GM12891 (cell line): ENCODE measurements at regions not wholly inside any gene's neighbourhood (a gene's known extent, or its start where the extent isn't known, plus 50 kb on each side); places are given as distances from the start of the nearest gene placed in this dataset.

Experiments used
- DNase-seq: peaks from one replicate; pipeline ENCODE4 v3.0.0; 2011; ENCODE audit warnings: low spot score; ENCODE audit not compliant: insufficient read length
- FAIRE-seq: peaks from 2 replicates; lab custom pipeline; 2011; peaks lifted over from hg19 to GRCh38; lab: Jason Lieb, UNC
- PAX5 ChIP-seq: IDR thresholded peaks from 2 replicates; pipeline ENCODE4 v1.6.1; 2011; ENCODE audit warnings: low read length, moderate library complexity, mild to moderate bottlenecking; ENCODE audit not compliant: insufficient read depth, severe bottlenecking
- POLR2A ChIP-seq: IDR thresholded peaks from 2 replicates; pipeline ENCODE4 v1.6.1; 2011; ENCODE audit warnings: low read depth, low read length, control low read depth
- POLR2AphosphoS5 ChIP-seq: IDR thresholded peaks from 2 replicates; pipeline ENCODE4 v1.6.1; 2011; ENCODE audit warnings: low read depth, low read length, control low read depth
- POU2F2 ChIP-seq: IDR thresholded peaks from 2 replicates; pipeline ENCODE4 v1.6.1; 2011; ENCODE audit warnings: low read depth, mild to moderate bottlenecking, control low read depth, low read length, moderate library complexity
- SPI1 ChIP-seq: IDR thresholded peaks from 2 replicates; pipeline ENCODE4 v1.6.1; 2011; ENCODE audit warnings: low read depth, low read length, control low read depth
- TAF1 ChIP-seq: IDR thresholded peaks from 2 replicates; pipeline ENCODE4 v1.6.1; 2011; ENCODE audit warnings: low read depth, low read length, control low read depth

DNA sequence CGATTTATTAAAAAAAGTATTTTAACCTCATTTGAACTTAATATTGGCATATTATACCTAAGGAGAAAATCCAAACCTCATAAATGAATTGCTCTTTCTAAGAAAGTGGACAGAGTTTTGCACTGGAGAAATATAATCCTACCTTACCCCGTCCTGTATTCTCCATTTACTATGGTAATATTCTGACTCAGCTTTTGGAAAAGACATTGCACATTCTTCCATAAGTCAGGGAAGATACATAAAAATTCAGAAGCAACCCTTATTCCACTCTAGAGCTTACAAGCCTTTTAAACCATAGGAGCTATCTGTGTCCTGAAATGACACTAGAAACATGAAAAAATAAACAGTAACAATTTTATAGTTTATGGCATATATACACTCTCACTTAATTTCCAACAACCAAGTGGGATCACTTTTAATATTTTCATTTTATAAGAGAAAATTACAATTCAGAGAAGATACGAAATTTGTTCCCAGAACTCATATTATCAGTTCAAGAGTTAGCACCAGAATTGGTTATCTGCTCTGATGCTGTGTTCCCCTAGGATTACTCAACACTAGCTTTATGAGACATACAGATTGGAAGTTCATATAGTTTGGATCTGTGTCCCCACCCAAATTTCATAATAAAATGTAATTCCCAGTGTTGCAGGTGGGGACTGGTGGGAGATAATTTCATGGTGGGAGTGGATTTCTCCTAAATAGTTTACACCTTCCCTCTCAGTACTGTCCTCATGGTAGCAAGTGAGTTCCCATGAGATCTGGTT is 359.4 kb downstream of the ARAP2 start:
- TF ChIP-seq SPI1 (no peak), POLR2A (no peak), POU2F2 (no peak), PAX5 (no peak), TAF1 (no peak), POLR2AphosphoS5 (no peak)
- FAIRE-seq (no peak), DNase-seq (no peak)

DNA sequence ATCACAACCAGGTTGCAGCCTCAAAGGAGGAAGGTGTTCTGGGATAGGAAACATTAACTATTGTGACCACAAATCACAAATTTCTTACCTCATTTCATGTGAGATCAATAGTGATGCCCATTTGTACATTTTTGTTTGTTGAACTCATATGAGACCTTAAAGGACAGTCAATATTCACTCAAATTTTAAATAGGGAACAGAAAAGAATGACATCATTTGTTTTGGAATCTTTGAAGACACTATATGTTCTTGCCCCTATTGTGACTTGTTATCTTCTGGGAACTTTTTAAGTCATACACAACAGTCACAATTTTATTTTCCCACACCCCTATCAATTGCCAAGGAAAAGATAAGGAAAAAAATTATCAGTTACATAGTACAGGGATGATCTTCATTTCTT is 346.5 kb downstream of the ARAP2 start:
- TF ChIP-seq POLR2A (no peak), POU2F2 (no peak), PAX5 (no peak), TAF1 (no peak), SPI1 (no peak)
- FAIRE-seq: no peak
- no peak for DNase-seq

DNA sequence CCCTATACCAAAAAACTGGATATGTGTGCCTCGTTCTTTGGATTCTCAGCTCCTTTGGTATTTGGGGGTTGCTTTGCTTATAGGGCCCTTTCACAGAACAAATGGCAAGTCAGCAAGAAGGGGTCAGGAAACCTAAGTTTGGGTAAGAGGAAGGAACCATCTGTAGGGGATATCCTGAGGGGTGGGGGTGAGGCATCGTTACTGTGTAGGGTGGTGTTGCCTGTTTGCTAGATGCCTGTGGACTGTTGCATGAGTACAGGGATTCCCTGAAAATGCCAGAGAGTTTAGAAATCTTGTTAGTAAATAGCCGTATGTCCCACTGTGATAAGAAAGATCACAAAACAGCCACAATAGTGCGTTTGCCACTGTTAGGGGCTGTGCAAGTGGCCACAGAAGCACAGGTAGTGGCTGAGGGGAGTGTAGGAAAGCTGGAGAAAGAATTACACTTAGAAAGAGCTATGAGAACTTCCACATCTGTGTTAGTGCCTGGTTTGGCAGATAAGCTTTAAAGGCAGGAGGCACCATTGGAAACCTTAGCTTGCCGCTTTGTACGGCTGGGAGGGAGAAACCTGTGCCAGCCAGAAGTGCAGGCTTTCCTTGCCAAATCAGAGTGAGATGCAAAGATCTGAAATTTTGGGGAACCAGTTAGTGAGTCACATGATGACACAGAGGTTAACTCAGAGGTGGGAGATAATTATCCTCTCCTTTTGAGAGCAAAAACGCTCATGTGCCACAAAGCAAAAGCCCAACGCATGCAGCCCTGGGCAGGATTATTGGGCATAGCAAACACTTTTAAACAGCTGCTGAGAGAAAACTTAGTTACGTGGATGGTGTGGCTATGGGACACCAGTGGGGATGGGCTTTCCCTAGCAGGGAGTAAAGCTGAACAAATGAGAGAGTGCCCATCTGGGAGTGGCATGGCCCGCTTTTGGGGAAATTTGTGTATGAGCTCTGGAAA is 343.7 kb downstream of the ARAP2 start:
- DNase-seq: no peak
- no peak for FAIRE-seq
- no peak for TF ChIP-seq PAX5
- no peak for TF ChIP-seq POLR2A
- TF ChIP-seq POLR2AphosphoS5: no peak
- no peak for TF ChIP-seq SPI1
- TF ChIP-seq POU2F2: no peak
- no peak for TF ChIP-seq TAF1

DNA sequence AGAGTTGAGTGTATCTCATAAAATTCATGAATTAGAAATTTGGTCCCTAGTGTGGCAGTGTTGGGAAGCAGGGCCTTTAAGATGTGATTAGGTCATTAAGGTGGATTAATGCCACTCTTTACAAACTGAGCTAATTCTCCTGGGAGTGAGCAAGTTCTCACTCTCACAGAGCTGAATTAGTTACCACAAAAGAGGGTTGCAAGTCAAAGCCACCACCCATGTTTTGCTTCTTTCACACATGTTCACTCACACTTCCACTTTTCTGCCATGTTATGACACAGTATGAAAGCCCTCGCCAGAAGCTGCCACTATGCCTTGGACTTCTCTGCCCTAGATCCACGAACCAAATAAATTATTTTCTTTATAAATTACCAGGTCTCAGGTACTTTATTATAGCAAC is 332.1 kb downstream of the ARAP2 start:
- no peak for DNase-seq
- peak; percentile 60 for FAIRE-seq
- no peak for TF ChIP-seq POLR2A
- TF ChIP-seq SPI1: peak; percentile 88

DNA sequence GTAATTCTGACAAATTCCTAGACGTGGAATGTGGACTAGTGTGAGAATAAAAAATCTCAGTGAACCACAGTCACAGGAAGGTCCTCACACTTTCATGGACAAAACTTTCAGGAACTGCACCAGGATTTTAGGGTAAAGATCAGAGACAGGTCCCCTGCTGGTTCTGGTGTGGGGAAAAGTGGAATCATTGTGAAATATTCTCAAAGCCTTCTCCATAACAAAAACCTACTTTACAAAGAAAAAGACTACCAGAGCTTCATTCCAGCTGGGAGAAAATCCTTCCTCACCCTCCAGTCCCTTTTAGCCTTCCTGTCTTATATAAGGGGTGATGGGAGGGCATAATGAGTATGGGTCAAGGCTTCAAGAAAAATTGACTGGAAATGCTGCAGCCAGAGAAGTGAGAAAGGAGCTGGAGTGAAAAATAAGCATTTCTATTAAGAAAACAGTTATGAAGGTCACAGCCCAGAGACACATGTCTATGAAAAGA is 325.8 kb downstream of the ARAP2 start:
- FAIRE-seq: no peak
- DNase-seq: no peak
- no peak for TF ChIP-seq PAX5
- no peak for TF ChIP-seq SPI1
- no peak for TF ChIP-seq POLR2A
- TF ChIP-seq POLR2AphosphoS5: no peak
- no peak for TF ChIP-seq TAF1
- TF ChIP-seq POU2F2: no peak

DNA sequence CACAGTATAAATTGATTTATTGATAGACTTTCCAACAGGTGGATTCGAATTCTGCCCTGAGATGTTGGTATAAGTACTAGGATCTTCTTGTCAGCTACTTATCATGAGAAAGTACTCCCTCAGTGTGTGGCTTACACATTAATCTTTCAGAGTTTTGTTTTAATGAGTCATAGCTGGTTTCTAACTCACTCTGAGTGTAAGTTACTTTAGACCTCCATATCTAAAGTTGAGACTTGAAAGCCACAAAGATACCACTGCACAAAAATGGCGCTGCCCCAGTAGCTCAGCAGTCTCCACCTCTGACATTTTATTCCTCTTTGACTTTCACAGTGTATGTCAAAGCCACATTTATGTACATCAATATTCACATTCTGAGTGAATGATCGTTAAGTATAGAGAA is 318.5 kb downstream of the ARAP2 start:
- TF ChIP-seq TAF1 (no peak), POLR2AphosphoS5 (no peak), PAX5 (no peak), SPI1 (no peak), POLR2A (no peak), POU2F2 (no peak)
- DNase-seq: no peak
- FAIRE-seq: no peak

DNA sequence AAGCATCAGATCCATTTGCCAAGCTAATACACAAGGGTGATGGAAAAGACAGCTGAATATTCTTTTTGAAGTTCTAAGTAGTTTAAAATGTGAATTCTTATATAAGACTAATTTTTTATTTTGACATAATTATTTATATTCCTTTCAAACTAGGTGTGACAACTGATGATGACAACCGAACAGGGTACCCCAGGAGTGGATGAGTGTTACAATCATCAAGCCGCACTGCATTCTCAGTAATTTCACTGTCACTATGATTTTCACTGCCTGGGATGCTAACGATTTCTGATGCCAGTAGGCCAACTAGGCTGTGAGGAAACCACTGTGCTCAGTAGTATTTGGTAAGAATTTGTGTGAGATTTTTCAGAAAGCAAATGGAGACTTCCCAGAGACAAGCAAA is 317.5 kb downstream of the ARAP2 start:
- no peak for DNase-seq
- no peak for FAIRE-seq
- no peak for TF ChIP-seq POU2F2
- no peak for TF ChIP-seq PAX5
- TF ChIP-seq POLR2A: no peak

DNA sequence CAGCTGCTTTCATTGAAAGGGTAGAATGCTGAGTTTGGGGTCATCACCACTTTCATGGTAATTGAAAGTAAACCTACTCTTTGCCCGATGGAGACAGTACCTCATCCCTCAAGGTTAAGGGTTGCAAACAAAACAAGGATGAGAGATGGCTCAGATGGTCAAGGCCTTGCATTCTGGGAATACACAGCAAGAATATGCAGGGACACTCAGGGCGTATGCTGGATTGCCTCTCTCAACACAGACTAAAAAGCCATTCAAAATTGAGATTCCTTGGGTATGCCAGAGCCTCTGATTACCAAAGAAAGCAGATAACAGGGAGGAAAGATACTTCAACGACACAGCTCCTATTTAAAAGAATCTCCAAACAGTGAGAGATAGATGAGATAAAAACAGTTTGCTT is 310.4 kb downstream of the ARAP2 start:
- peak; percentile 9 for FAIRE-seq

DNA sequence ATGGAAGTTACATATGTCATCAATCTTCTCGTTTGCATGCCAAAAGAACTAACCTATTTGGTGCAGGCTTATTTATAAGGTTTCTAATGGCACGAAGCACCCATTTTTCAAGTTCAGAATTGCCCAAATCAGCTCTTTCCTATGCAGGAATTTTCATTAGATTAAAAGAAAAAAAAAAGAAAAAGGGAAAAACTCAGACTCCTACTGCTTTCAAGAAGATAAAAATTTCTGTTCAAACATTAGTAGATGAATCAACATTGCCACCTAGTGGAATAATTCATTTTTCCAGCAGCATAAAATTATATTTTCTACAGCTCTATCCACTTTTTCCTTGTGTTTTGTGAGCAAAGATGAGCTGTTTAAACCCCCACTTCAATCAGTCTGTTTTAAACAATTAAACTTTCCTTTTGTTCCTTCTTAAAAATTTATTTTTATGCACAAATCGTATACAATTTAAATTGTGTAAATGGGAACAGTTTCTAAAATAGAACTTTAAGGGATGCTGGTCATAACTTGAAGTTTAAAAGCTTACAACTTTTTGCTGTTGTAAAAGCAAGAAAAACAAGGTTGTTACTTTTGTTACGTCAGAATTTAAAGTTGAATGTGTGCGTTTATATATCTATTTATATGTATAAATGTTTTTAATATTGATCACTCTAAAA is 309.9 kb downstream of the ARAP2 start:
- no peak for TF ChIP-seq PAX5
- TF ChIP-seq POLR2AphosphoS5: no peak
- TF ChIP-seq TAF1: no peak
- no peak for FAIRE-seq
- no peak for DNase-seq

More for the DNA sequence above, 310.4 kb downstream of the ARAP2 start:
- no peak for TF ChIP-seq PAX5
- TF ChIP-seq POU2F2: no peak
- no peak for TF ChIP-seq SPI1
- no peak for DNase-seq

DNA sequence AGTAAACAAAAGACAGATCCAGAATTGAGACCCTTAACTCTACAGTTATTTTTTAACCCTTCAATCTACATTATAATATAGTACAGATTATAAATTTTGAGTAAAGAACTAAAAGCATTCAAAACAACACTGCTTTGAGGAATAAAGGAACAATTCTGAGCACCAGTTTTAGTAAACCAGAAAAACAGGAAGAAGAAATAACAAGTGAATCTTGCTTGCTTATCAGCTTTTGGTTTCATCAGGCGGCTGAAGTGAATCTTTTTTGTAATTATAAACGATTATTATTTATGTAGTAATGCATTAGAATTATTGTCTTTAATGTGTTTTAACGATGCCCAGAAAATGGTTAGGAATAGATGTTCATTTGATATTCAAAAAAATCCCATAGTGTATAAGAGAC is 305.4 kb downstream of the ARAP2 start:
- TF ChIP-seq TAF1: no peak
- no peak for TF ChIP-seq POLR2AphosphoS5
- no peak for TF ChIP-seq POLR2A
- TF ChIP-seq SPI1: no peak
- no peak for TF ChIP-seq POU2F2
- no peak for TF ChIP-seq PAX5
- DNase-seq (no peak), FAIRE-seq (no peak)
